Vagina (tissue), 2 donors: ENCODE measurements at regions not wholly inside any gene's neighbourhood (a gene's known extent, or its start where the extent isn't known, plus 50 kb on each side); places are given as distances from the start of the nearest gene placed in this dataset.

Experiments used
- POLR2A ChIP-seq, 2 donors: fragments of 450-650 bp; IDR thresholded peaks; one replicate each; pipeline ENCODE4 v1.6.1; 2017; ENCODE audit warnings: antibody characterized with exemption in 2 of 2, mild to moderate bottlenecking in 2 of 2, moderate library complexity in 2 of 2
- POLR2AphosphoS5 ChIP-seq, 2 donors: sonication (generic); formaldehyde crosslinking; IDR thresholded peaks; one replicate each; pipeline ENCODE4 v1.9.0; 2017; ENCODE audit warnings: antibody characterized with exemption in 2 of 2, mild to moderate bottlenecking in 2 of 2, low read depth in 1 of 2; ENCODE audit not compliant: insufficient read depth in 1 of 2
- TF ChIP-seq, protein P1 (sequence below), 3 experiments: fragments of 450-650 bp in 2 of 3; fragments of 200-600 bp in 1 of 3; sonication (generic) in 1 of 3; IDR thresholded peaks; one replicate each; pipeline ENCODE4 v1.5.1; 2017 to 2019; ENCODE audit warnings: antibody characterized with exemption in 3 of 3, mild to moderate bottlenecking in 2 of 3, moderate library complexity in 2 of 3

DNA sequence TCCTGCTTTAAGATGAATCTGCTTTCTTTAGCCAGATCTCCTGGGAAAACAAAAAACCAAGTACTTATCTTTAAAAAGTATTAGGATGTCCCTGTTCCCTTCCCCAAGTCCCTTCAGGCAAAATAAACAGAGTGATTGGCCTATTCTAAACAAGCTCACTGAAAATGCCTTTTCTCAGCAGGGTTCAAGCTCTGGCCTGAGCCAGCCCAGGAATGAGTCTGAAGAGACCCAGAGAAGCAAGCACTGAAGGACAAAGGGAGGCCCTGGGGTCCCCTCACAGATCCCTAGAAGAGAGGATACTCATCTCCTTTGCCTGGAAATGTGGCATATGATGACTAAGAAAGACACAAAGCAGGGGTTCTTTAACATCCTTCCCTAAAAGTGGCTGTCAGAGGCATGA is 66.8 kb upstream of the MAP1B start:
- TF ChIP-seq, protein P1, sequence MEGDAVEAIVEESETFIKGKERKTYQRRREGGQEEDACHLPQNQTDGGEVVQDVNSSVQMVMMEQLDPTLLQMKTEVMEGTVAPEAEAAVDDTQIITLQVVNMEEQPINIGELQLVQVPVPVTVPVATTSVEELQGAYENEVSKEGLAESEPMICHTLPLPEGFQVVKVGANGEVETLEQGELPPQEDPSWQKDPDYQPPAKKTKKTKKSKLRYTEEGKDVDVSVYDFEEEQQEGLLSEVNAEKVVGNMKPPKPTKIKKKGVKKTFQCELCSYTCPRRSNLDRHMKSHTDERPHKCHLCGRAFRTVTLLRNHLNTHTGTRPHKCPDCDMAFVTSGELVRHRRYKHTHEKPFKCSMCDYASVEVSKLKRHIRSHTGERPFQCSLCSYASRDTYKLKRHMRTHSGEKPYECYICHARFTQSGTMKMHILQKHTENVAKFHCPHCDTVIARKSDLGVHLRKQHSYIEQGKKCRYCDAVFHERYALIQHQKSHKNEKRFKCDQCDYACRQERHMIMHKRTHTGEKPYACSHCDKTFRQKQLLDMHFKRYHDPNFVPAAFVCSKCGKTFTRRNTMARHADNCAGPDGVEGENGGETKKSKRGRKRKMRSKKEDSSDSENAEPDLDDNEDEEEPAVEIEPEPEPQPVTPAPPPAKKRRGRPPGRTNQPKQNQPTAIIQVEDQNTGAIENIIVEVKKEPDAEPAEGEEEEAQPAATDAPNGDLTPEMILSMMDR (IDR thresholded peaks at IDR 0.05), result no peak
- TF ChIP-seq POLR2AphosphoS5 (IDR thresholded peaks at IDR 0.05; ENCODE audit: insufficient read depth in 1 of 2, low read depth in 1 of 2) (no peak), POLR2A (IDR thresholded peaks at IDR 0.05) (no peak)
